OCI-LY3 (cell line): ENCODE measurements at regions not wholly inside any gene's neighbourhood (a gene's known extent, or its start where the extent isn't known, plus 50 kb on each side); places are given as distances from the start of the nearest gene placed in this dataset.

Source experiments
- EZH2phosphoT487 ChIP-seq: fragments of 200-600 bp; shearing (Covaris generic); IDR thresholded peaks from 2 replicates; pipeline ENCODE4 v1.6.1; 2018; ENCODE audit warnings: antibody characterized with exemption, mixed run types, low read depth
- TF ChIP-seq, protein P1 (sequence below): fragments of 200-600, 300-600 bp; sonication (generic); IDR thresholded peaks from 2 replicates; pipeline ENCODE4 v1.5.1; 2014; ENCODE audit warnings: antibody characterized with exemption, low read length, low read depth

DNA sequence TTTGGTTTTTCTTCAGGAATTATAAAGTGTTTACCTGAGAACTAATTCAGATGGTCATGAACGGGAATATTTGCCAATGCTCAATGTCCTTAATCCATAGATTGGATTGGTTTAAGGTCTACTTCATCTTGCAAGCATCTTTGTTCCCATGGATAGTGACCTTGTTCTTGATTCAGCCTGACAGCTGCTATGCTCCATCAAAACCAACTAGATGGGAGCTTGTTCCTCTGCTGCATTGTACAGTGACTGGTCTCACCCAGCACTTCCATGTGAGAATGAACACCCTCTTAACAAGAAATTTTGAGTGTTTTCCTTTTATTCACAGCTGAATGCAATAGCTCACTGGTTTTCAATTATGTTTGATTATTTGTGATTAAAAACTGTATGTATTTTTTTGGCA lies 312.6 kb upstream of the ACTBL2 start:
- TF ChIP-seq, protein P1, sequence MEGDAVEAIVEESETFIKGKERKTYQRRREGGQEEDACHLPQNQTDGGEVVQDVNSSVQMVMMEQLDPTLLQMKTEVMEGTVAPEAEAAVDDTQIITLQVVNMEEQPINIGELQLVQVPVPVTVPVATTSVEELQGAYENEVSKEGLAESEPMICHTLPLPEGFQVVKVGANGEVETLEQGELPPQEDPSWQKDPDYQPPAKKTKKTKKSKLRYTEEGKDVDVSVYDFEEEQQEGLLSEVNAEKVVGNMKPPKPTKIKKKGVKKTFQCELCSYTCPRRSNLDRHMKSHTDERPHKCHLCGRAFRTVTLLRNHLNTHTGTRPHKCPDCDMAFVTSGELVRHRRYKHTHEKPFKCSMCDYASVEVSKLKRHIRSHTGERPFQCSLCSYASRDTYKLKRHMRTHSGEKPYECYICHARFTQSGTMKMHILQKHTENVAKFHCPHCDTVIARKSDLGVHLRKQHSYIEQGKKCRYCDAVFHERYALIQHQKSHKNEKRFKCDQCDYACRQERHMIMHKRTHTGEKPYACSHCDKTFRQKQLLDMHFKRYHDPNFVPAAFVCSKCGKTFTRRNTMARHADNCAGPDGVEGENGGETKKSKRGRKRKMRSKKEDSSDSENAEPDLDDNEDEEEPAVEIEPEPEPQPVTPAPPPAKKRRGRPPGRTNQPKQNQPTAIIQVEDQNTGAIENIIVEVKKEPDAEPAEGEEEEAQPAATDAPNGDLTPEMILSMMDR: no peak
- no peak for TF ChIP-seq EZH2phosphoT487
